DMS 273 (cell line): ENCODE measurements at regions not wholly inside any gene's neighbourhood (a gene's known extent, or its start where the extent isn't known, plus 50 kb on each side); places are given as distances from the start of the nearest gene placed in this dataset.

Source experiments
- DNase-seq: peaks from one replicate; lab custom pipeline; 2025; ENCODE audit not compliant: unreplicated experiment; lab: John Stamatoyannopoulos, UW

GRCh38 chr4:11622961-11623725, 194.4 kb upstream of the HS3ST1 start:
- no peak for DNase-seq

- DNase-seq = no peak
Measured at GRCh38 chr4:11620861-11621260, 192.2 kb upstream of the HS3ST1 start.

GRCh38 chr4:11618666-11619282, 190.1 kb upstream of the HS3ST1 start:
- DNase-seq = no peak

GRCh38 chr4:11616856-11617255, 188.2 kb upstream of the HS3ST1 start:
- DNase-seq = no peak

GRCh38 chr4:11615601-11616000, 186.9 kb upstream of the HS3ST1 start:
- DNase-seq = no peak

- no peak for DNase-seq
Measured at GRCh38 chr4:11614426-11614825, 185.7 kb upstream of the HS3ST1 start.

- no peak for DNase-seq
Measured at GRCh38 chr4:11611868-11612267, 183.2 kb upstream of the HS3ST1 start.

- DNase-seq = no peak
Measured at GRCh38 chr4:11609751-11610150, 181.1 kb upstream of the HS3ST1 start.

GRCh38 chr4:11608992-11609391, 180.3 kb upstream of the HS3ST1 start:
- no peak for DNase-seq

GRCh38 chr4:11606078-11606477, 177.4 kb upstream of the HS3ST1 start:
- DNase-seq = no peak

GRCh38 chr4:11605597-11605996, 176.9 kb upstream of the HS3ST1 start:
- no peak for DNase-seq

- no peak for DNase-seq
Measured at GRCh38 chr4:11604821-11605220, 176.1 kb upstream of the HS3ST1 start.

GRCh38 chr4:11603591-11604194, 175.0 kb upstream of the HS3ST1 start:
- DNase-seq = peak; percentile 12

GRCh38 chr4:11602606-11603340, 174.1 kb upstream of the HS3ST1 start:
- DNase-seq = no peak

- no peak for DNase-seq
Measured at GRCh38 chr4:11599064-11599463, 170.4 kb upstream of the HS3ST1 start.

- DNase-seq = no peak
Measured at GRCh38 chr4:11598591-11598990, 169.9 kb upstream of the HS3ST1 start.

- DNase-seq = no peak
Measured at GRCh38 chr4:11597506-11597905, 168.8 kb upstream of the HS3ST1 start.

- DNase-seq = no peak
Measured at GRCh38 chr4:11596989-11597388, 168.3 kb upstream of the HS3ST1 start.

- no peak for DNase-seq
Measured at GRCh38 chr4:11593576-11594116, 165.0 kb upstream of the HS3ST1 start.

- no peak for DNase-seq
Measured at GRCh38 chr4:11592276-11592675, 163.6 kb upstream of the HS3ST1 start.

- no peak for DNase-seq
Measured at GRCh38 chr4:11590132-11590531, 161.4 kb upstream of the HS3ST1 start.
